ENCODE measurements at regions not wholly inside any gene's neighbourhood (a gene's known extent, or its start where the extent isn't known, plus 50 kb on each side); places are given as distances from the start of the nearest gene placed in this dataset.

DNA sequence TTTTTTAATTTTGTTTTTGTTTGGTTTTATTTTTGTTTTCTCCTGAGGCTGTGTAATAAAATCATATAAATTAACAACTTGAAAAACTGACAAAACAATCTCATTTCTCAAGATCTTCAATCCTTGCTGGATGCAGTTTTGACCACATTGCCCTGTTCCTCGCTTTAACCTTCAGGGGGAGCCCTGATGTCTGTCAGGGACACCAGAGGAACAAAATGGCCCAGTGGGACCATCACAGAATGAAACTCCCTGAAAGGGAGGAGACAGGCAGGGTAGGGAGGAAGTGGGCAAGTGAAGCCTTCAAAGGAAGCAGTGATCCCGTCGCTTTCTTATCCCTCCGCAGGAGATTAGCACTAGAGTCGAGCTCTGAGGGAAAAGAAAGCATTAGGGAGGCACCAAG is 274.9 kb upstream of the LDB2 start:
- TF ChIP-seq, protein P1, sequence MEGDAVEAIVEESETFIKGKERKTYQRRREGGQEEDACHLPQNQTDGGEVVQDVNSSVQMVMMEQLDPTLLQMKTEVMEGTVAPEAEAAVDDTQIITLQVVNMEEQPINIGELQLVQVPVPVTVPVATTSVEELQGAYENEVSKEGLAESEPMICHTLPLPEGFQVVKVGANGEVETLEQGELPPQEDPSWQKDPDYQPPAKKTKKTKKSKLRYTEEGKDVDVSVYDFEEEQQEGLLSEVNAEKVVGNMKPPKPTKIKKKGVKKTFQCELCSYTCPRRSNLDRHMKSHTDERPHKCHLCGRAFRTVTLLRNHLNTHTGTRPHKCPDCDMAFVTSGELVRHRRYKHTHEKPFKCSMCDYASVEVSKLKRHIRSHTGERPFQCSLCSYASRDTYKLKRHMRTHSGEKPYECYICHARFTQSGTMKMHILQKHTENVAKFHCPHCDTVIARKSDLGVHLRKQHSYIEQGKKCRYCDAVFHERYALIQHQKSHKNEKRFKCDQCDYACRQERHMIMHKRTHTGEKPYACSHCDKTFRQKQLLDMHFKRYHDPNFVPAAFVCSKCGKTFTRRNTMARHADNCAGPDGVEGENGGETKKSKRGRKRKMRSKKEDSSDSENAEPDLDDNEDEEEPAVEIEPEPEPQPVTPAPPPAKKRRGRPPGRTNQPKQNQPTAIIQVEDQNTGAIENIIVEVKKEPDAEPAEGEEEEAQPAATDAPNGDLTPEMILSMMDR (IDR thresholded peaks at IDR 0.05; ENCODE audit: borderline replicate concordance, control extremely low read depth, extremely low read depth, insufficient read depth, missing control alignments) = no peak
- DNase-seq (ENCODE audit: low spot score) = no peak
- in situ Hi-C loops (cut with MboI; ENCODE audit: low sequenced_read_pairs, unreplicated experiment) = no loop called here

DNA sequence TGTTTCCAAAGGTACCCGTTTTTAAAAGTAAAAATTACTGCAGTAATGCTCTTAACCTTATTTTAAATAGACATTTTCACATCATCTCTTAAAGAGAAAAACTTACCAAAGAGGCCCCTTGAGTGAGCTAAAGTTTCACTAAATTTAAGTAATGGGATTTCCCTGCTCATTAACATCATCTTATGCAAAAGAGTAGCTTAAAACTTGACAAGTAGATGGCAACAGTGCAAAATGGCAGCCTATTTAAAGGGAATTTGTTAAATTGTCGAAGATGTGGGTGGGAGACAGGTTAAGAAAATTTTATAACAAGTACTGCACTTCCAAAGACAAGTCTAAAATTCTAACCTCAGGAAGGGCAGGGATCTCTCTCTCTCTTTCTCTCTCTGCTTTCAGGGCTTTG is 271.7 kb upstream of the LDB2 start:
- TF ChIP-seq, protein P1 (IDR thresholded peaks at IDR 0.05; ENCODE audit: borderline replicate concordance, control extremely low read depth, extremely low read depth, insufficient read depth, missing control alignments) = no peak
- no peak for DNase-seq (ENCODE audit: low spot score)
- in situ Hi-C loops (cut with MboI; ENCODE audit: low sequenced_read_pairs, unreplicated experiment) = no loop called here

DNA sequence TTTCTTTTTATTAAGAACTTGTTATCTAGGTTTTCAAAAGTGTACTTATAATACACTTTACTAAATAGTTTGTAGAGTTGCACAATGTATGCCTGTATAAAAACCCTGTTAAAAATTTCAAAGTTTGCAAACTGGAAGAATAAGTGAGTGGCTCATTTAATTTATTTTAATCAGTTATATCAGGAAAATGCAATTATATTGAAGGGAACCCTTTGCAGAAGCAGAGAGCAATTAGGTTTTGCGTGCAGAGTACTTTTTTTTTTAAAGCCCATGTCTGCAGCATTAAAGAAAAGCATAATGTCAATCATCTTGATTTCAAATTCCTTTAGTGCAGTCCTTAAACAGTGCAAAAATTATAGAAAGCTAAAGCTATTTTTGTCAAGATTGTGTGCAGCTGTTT is 271.3 kb upstream of the LDB2 start:
- TF ChIP-seq, protein P1 (IDR thresholded peaks at IDR 0.05; ENCODE audit: borderline replicate concordance, control extremely low read depth, extremely low read depth, insufficient read depth, missing control alignments) = no peak
- in situ Hi-C loops (cut with MboI; ENCODE audit: low sequenced_read_pairs, unreplicated experiment) = no loop called here

DNA sequence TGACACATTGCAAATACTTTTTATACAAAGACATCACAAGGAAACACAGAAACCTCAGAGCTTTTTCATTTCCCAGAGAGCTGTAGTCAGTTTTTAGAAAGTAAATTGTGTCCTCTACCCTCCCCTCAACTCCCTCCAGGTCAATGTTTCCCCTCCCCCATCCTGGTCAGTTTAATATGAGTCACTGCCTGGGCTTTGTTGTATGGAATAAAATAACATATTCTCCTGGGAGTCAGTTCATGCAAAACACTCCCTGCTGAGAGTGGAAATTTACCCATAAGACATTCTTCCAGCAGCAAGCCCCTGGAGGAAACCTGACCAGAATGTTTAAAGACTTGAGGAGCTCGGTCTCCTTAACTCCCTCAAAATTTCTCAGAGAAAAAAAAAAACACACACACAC is 270.1 kb upstream of the LDB2 start:
- TF ChIP-seq, protein P1 (IDR thresholded peaks at IDR 0.05; ENCODE audit: borderline replicate concordance, control extremely low read depth, extremely low read depth, insufficient read depth, missing control alignments) = no peak
- DNase-seq (ENCODE audit: low spot score) = no peak
- in situ Hi-C loops (cut with MboI; ENCODE audit: low sequenced_read_pairs, unreplicated experiment) = no loop called here

More for the DNA sequence above, 271.3 kb upstream of the LDB2 start:
- DNase-seq (ENCODE audit: low spot score) = no peak

DNA sequence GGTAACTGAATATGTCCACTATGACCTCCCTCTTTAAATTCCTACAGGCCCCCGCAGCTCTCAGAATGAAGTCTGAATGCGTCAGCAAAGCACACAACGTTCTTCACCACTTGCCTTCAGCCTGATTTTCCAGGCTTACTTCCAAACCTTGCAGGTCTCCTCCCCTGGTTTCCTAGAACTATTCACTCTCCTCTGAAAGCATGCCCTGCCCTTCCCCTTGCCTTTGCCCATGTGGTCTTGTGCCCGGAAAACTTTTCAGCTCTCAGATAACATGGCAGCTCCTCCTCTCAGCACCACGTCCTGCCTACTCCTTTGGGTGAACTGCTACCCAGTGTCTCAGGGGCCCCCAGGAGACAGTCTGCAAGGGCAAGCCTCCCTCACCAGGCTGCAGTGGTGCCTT is 268.5 kb upstream of the LDB2 start:
- DNase-seq (ENCODE audit: low spot score) = no peak
- TF ChIP-seq, protein P1 (IDR thresholded peaks at IDR 0.05; ENCODE audit: borderline replicate concordance, control extremely low read depth, extremely low read depth, insufficient read depth, missing control alignments) = no peak
- in situ Hi-C loops (cut with MboI; ENCODE audit: low sequenced_read_pairs, unreplicated experiment) = no loop called here

DNA sequence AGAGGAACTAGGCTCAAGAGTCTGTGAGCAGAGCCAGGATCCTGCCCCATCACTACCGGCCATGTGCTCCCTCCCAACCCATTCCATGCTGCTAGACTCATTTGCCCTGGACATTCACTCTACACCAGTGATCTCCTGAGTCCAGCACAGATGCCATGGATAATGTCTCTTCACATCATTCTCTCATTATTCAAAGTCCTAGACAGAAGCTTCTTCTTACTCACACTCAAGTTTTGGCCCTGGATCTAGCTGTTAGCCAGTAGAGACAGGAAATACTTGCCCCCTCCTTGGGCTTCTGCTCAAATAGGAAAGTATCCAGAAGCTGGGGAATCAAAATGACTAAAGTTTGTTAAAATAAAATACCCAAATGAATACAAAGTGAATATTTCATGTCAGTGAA is 266.8 kb upstream of the LDB2 start:
- no peak for DNase-seq (ENCODE audit: low spot score)
- TF ChIP-seq, protein P1 (IDR thresholded peaks at IDR 0.05; ENCODE audit: borderline replicate concordance, control extremely low read depth, extremely low read depth, insufficient read depth, missing control alignments) = no peak
- in situ Hi-C loops (cut with MboI; ENCODE audit: low sequenced_read_pairs, unreplicated experiment) = no loop called here

DNA sequence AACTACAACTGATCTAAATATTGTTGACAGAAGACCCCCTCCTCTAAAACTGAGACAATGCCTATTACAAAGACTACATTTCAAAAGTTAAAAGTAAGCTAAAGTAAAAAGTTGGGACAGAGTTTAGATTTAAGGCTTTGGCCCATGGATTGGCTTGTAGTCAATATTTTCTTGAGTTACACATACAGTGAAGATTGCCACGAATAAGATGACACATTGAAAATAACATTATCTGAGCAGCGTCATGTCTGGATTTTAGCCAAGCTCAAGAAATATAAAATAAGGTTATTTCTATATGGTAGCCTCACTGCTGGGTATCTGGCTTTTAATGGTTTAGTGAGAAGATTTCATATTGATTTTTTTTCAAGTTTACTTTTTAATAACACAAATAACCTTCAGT is 266.2 kb upstream of the LDB2 start:
- in situ Hi-C loops (cut with MboI; ENCODE audit: low sequenced_read_pairs, unreplicated experiment) = no loop called here
- no peak for DNase-seq (ENCODE audit: low spot score)
- TF ChIP-seq, protein P1 (IDR thresholded peaks at IDR 0.05; ENCODE audit: borderline replicate concordance, control extremely low read depth, extremely low read depth, insufficient read depth, missing control alignments) = no peak
